Limb (tissue), 2 donors: ENCODE measurements at regions not wholly inside any gene's neighbourhood (a gene's known extent, or its start where the extent isn't known, plus 50 kb on each side); places are given as distances from the start of the nearest gene placed in this dataset.

Experiments
- DNase-seq, 2 donors: peaks; one replicate each; pipeline ENCODE4 v3.0.0-alpha.2; 2016; ENCODE audit errors: extremely low spot score in 2 of 2

- no peak for DNase-seq
These were observed 68.8 kb upstream of the CWC22 start for GRCh38 chr2:180075870-180076269.

DNA sequence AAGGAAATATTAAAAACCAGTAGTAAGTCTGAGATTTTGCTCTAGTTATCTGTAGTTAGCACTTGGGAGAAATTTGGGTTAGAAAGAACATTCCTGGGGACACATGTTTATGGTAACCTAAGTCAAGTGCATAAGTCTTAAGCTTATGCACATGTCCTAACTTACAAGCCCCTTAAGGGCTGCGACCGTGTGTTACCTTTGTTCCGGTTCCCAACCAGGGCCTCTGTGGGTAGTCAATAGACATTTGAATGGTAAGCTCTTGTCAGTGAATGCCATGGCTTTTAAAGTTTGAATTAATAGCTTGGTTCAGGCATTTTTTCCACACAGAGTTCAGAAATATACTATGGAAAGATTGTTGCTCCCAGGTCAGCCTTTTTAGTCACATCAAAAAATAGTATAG lies 64.7 kb upstream of the CWC22 start:
- no peak for DNase-seq

DNA sequence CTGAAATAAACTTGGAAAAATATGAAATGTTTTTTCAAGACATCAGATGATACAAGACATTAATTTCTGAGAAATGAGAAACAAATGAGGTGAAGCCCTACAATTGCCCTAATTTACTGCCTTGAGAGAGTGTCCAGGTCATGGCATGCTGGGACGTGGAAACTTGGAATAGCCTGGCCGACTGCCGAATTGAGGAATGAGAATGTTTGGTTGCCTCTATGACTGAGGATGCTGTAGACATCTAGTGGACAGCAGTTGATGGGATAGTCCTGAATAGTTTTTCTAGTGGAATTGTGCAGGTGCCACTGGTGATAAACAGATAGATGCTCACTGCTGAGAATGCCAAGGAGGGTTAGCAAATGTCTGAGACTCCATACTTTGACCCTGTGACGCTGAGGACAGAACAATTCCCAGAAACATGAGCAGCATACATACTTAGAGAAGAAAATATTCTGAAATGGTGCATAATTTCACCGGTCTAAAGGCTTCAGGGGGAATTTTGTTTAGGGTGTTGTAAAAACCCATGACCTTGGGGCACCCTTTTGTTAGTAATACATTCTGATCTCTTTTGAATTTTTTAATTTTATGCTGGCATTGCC lies 56.5 kb upstream of the CWC22 start:
- DNase-seq = no peak

GRCh38 chr2:180062178-180062577 lies 55.1 kb upstream of the CWC22 start:
- no peak for DNase-seq

- no peak for DNase-seq
These were observed 54.4 kb upstream of the CWC22 start for GRCh38 chr2:180061546-180061945.

DNA sequence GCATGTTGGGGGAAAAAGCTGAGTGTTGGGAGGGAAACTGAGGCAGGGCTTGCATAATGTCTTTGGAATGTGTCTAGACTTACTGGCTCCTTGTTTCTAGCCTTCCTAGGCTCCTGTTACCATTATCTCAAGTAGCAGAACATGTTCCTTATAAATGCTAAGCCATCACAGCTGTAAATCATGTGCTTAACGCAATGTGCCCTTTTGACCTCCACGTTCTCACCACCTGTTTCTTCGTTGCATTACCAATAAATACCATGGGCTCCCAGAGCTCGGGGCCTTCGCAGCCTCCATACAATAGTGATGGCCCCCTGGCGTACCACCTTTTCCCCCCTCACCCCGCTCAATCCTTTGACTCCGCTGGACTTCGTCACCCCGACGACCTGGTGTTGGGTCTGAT lies 54.0 kb upstream of the CWC22 start:
- DNase-seq = no peak

DNA sequence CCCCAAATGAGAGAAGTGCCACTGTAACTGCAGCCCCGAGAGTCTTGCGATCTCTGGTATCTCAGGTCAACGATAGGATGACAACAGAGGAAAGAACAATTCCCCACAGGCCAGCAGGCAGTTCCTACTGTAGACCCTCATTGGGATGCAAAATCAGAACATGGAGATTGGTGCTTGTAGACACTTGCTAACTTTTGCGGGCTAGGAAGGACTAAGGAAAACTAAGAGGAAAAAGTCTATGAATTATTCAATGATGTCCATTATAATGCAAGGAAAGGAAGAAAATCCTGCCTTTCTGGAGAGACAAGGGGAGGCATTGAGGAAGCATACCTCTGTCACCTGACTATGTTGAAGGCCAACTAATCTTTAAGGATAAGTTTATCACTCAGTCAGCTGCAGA lies 51.9 kb upstream of the CWC22 start:
- no peak for DNase-seq

DNA sequence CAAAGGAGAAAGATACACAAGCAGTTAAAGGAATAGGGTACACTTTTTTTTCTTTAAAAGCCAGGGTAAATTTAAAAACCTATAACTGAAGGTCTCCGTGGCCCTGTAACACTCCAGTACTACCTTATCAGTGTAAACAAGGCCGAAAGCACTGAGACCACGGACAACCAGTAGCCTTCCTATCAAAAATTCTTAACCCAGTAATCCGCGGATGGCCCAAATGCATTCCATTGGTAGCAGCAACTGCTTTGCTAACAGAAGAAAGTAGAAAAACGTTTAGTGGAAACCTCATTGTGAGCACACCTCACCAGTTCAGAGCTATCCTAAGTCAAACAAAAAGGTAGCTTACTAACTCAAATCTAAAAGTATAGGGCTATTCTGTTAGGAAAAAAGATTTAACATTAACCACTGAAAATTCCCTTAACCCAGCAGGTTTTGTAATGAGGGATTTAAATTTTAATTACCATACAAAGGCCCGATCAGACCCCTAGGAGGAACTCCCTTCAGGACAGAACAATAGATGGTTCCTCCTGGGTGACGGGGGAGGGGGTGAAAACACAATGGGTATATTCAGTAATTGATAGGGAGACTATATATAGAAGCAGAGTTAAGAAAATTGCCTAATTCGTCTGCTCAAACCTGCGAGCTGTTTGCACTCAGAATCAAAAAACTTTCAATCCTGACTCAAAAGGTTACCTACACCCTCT lies 50.8 kb upstream of the CWC22 start:
- no peak for DNase-seq
